ENCODE measurements at regions not wholly inside any gene's neighbourhood (a gene's known extent, or its start where the extent isn't known, plus 50 kb on each side); places are given as distances from the start of the nearest gene placed in this dataset.

DNA sequence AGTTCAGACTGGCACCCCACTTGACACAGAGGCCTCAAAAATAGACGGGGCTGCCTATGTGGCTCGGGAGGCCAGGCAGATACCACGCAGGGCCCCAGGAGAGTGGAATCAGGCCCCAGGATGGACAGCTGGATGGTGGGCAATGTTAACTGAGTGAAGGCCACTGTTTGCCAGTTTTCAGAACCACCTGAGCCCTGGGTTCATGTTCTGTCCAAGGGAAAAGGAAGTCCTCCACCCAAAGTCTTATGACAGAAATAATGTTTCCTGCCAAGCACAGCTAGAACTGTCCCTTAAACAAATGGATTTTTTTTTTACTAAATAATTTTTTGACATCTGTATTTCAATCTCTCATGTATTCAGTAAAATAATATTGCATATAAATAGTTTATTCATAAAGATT, 228.4 kb downstream of the KLF13 start:
- DNase-seq, result no peak

DNA sequence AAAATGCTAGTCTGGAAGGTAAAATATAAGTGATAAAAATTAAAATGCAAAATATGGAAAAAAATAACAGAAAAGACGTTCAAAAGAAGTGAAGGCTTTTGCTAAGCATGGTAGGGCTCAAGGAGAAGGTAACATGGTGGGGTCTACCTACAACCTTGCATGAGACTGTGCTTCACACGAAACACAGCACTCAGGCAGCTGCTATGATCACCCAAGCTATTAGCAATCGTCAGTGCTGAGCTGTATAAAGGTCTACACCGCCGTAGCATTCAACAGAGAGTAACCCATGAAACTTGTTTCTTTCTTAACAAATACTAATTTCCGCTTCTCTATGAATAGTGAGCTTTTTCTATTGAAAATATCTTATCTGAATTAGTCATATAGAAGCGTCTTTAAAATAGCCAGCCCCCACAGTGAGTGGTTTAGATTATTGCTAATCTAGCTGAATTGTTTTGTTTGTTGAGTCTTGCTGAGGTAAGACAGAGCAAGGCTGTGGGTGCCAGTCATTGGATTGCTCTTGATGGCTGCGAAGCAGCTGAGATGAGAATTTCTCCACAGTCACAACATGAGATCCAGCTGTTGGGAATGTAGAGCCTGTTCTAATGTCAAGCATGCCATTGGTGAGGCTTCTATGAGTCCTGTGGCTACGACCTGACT, 230.0 kb downstream of the KLF13 start:
- no peak for DNase-seq

DNA sequence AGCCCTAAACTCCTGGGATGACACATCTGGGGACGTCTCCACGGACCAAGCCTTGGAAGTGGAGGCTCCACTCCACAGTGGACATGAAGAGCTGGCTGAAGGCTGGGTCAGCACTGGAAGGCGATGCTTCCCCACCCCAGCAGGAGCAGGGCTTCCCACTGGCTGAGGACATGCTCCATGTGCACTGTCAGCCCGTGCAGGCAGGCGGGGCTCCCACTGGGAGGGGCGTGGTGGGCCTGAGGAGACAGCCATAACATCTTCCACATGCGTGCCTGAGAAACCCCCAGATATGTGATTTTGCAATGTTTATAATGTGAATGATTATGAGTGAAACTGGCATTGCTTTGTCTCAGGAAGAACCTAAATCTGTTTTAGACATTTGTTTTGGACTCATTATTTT, 231.3 kb downstream of the KLF13 start:
- DNase-seq, result no peak

DNA sequence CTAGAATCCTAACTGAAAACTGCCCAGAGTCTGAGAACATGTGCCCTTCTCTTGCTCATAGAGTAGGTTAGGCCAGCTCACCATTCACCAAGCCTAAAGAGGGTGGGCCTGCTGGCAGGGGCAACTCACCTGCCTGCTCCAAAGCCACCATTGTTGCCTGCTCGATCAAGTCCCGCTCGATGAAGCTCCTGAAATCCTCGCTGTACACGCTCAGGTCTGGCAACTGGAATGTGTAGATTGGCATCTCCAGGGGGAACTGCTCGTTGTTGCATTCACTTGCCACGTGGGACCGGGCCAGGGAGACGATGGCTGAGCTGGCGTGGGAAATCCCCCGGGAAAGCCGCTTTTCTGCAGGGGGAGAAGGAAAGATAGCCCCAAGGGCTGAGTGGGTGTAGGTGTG, 232.2 kb downstream of the KLF13 start:
- no peak for DNase-seq

DNA sequence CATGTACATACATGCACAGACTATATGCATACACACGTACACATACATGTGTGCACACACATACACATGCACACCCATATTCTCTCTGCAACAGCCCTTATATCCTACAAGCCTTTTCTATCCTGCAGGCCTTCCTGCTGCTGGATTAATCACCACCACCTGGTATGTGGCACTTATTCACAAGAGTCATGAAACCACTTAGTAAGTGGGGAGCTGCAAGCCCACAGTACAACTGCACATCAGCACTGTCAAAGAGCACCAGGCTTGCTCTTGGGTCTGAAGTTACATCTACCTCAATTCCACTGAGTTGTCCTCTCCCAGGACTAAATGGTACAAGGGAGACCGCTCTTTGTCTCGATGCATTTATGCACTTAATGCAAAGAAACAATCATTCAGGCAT, 233.2 kb downstream of the KLF13 start:
- DNase-seq, result no peak

DNA sequence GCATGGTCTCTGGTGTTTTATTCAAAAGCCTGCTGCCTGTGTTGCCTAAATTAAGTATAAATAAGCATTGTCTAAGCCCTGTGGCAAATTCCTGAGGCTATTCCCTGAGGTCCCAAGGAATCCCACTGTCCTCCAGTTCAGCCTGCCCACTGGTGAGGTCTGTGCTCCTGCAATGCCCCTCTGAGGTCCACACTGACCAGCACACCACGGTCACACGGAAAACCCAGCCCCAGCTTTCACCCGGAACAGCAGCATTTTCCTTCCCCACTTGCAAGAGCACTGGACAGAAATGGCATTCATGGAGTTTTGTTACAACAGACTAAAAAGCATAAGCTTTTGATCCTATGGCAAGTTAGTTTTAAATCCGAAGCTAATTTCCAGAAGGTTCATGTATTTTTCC, 234.0 kb downstream of the KLF13 start:
- no peak for DNase-seq

DNA sequence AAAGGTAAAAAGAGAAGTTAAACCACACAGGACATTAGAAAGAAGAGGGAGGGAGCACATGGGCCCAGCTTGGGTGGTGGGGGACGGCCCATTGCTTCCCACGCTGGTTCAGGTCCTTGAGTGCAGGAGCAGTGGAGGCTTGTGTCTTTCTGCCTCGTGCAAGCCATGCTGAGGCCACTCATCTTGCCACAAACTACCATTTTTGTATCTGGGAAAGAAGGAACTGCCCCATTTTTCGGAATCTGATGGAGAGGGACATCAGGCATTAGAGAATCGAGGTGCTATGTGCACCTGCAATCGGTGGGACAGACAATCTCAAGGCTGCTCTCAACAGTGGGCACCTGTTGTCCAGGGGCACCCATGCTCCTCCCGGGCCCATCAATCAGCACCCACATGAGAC, 234.5 kb downstream of the KLF13 start:
- no peak for DNase-seq

DNA sequence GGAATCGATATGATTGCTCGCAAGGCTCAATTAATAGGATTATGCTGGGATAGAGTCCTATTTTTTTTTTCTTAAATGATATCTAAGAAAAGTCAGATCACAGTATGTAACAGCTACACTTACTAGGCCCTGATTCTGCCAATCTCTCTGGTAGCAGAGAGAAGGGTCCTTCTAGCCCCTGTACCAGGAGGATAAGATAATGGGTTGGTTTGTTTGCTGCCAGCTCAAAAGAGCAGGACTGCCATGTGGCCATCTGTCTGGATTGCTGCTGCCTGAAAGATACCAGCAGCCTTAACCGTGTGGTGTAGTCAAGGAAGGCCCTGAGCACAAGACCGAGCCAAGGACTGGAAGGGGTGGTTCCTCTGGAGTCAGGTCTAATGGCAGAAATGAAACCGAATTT, 236.4 kb downstream of the KLF13 start:
- DNase-seq, result no peak

DNA sequence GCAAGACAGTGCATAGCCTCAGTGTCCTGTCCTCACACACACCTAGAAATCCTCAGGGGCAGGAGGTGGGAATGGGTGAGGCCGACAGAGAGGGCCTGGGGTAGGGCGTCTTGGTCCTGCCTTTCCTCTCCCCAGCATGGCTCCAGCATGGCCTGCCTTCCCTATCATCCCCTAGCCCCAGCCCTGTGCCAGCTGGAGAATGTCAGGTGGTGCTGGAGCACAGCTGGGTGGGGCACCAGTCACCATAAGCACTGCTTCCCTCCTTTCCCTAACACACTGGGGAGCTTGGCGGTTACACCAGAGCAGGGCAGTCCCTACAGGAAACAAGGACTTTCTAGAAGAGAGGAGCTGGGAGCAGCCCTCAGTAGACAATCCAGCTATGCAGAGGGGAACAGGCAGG, 236.8 kb downstream of the KLF13 start:
- DNase-seq, result no peak

DNA sequence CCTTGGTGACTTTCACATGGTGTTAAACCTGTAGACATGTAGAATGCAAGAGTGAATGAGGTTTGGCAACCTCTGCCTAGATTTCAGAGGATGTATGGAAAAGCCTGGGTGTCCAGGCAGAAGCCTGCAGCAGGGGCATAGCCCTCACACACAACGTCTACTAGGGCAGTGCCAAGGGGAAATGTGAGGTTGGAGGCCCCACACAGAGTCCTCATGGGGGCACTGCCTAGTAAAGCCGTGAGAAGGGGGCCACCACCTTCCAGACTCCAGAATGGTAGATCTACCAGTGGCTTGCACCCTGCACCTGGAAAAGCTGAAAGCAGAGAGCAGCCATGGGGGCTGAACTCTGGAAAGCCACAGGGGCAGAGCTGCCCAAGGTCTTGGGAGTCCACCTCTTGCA, 241.2 kb downstream of the KLF13 start:
- DNase-seq, result no peak

DNA sequence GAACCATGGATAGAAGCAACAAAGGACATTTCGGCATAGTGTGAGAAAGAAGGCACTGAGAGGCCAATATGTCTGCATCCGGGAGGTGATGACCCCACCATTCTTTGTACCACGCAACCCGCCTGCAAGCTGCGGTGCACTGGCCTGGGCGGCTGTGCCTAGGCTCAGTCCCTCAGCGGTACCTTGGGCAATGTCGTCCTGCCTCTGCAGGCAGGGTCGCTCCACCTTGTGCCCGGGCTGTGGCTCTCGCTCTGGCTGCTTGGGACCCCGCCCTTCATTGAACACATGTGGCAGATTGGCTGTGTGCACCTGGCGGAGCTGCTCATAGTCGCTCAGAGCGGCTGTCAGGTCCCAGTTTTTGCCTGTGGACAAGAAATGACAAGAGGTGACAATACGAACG, 243.2 kb downstream of the KLF13 start:
- DNase-seq, result no peak

DNA sequence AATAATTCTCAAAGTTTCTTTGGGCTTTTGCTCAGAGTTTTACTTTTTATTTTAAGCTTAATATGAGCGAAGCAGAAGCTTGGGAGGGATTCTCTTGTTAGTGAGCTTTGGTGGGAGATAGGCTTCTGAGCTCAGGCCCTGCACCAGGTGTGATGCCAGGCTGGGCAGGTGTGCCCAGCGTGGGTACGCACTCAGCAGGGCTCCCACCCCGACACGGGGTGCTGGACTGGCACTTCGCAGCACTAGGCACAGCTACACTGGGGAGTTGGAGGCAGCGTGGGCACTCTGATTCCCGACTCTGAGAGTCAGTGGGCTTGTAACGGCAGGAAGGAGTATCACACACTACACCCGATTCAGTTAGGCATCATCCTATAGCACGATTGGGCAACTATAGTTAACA, 244.0 kb downstream of the KLF13 start:
- DNase-seq, result no peak

DNA sequence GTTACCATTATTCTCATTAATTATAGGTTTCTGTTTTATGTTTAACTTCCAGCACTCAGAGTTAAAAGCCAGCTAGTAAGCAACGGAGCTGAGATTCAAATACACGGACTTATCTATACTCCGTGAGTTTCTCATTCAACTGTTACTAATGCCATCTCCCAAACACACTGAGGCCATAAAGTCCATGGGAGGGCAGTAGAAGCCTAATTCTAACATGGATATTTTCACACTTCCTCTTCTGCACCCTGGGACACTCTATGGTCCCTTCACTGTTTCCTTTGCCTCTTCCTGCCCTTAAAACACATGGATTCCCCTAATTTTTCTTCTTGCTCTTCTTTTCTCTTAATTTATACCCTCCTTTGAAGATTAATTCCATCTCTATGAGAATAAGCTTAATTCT, 245.0 kb downstream of the KLF13 start:
- DNase-seq, result no peak

DNA sequence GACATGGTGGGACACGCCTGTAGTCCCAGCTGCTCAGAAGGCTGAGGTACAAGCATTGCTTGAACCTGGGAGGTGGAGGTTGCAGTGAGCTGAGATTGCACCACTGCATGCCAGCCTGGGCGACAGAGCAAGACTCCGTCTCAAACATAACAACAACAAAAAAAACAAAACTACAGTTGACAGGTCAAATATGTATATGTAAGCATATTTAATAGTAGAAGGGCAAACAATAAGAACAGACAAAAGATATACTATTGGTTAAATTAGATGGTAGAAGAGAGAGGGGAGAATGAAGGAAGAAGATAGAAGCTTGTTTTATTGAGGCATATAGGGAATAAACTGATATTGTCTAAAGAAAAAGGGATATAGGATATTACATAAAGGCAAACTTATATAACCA, 247.1 kb downstream of the KLF13 start:
- DNase-seq, result no peak

DNA sequence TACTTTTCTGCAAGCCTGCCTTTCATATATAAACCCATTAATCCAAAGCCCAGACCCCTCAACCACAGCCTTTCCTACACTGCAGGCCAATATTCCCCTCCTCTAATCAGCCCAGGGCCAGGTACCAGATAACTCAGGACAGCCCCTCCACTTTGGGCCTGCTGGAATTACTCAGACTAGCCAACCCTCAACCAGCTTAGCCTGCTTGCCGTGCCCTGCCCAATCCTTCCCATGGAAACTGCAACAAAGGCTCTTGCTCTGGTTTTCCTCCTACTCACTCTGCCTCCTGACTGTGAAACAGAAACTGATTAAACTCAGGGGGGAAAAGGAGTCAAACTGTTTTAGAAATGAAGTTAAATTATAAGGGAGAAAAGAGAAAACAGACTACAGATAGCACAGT, 248.1 kb downstream of the KLF13 start:
- no peak for DNase-seq

DNA sequence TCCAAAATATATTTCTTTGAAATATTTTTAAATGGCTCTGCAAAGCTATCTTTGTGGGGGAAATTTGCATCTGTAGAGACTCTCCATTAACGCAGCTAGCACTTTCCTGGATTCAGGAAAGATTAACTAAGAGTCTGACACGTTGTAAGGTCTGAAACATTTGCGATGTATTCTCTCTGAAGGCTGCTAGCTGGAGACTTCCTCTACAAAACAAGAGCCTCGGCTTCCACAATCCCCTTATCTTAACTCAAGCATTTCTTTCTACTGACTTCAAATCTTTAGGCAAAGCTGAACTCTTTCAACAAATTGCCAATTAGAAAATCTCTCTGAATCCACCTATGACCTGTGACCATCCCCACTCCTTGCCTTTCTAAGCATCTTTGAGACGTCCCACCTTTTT, 250.5 kb downstream of the KLF13 start:
- no peak for DNase-seq

DNA sequence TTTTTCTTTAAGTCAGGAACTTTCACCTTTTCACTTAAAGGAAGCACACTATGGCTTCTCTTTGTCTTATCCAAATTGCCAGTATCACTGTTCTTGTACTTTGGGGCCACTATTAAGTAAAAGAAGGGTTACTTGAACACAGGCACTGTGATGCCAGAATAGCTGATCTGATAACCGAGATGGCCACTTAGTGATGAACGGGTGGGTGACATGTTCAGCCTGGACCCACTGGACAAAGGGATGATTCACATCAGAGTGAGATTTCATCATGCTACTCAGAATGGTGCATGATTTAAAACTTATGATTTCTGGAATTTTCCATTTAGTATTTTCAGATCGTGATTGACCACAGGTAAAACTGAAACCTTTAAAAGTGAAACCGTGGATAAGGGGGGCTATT, 252.6 kb downstream of the KLF13 start:
- DNase-seq, result no peak

DNA sequence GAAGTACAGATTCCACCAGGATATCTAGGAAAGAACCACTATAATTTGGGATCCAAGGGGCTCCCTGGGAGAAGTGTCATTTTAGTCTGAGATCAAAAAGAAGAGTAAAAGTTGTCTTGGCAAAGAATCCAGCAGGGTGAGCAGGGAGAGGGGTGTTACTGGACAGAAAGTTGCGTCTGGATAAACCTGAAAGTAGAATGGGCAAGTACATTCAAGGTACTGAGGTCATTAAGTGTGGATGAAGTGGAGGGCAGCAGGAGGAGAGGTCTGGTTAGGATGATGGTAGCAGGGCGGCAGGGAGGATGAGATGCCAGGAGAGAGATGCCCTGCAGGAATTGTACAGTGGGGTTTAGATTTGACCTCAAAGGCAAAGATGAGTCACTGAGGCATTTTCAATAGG, 253.3 kb downstream of the KLF13 start:
- DNase-seq, result no peak

DNA sequence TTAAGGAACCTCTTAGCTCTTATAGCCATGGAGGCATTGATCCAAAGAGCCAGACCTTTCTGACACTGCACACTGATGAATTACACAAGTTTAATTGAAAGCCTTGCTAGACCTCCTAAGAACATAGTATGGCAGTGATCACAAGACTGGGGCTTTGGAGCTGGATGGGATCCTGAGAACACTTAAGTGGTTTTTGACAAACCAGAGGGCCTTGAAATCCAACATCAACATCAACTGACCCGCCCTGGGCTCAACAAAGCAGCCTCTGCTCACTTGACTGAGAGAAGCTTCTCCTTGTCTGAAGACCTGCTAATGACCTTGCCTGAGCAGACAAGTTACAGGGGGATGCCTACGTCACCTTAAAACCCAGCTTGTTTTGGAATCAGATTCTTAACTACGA, 257.6 kb downstream of the KLF13 start:
- no peak for DNase-seq

DNA sequence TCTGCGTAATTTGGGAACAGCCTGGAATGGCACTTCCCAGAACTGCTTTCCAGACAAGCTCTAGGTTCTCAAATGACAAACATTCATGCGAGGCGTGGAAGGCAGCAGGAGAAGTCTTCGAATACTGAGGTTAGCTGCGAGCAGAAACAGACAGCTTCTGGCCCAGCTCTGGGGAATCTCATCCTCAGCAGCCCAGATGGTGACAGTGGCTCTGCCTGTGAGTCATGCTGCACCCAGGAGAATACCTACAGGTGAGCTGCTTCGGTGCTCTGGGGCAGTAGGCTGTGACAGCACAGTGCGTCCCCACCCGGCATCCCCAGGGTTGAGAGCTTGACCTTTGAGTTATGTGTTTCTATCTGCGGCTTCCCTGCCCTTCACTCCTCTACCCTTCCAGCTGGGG, 258.6 kb downstream of the KLF13 start:
- no peak for DNase-seq

DNA sequence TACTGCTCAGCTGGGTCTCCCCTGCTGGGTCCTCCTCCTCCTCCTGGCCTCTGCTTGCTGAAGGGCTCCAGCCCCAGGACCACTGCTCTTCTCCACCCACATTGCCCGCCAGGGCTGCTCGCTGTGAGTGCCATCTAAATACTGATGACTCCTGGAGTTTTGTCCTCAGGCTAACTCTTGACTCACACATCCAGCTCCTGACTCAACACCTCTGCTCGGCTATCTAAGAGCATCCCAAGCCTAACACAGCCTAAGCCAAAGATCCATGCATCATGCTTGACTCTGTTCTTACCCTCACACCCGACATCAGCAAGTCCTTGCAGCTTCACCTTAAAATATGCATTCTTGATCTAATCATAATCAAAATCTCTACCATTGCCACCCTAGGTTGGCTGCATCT, 260.2 kb downstream of the KLF13 start:
- DNase-seq, result no peak

DNA sequence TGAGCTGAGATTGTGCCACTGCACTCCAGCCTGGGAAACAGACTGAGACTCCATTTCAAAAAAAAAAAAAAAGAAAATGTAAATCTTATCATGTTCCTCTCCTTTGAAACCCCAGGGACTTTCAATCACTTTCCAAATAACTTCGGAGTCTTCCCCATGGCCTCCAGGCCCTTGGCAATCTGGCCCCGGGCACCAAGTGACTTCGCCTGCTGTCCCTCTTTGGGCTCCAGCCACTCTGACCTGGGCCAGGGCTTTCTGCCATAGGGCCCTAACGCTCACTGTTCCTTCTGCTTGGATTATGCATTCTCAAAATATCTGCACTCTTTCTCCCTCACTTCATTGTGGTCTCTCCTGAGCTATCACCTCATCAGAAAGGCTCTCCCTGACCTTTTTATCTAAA, 260.9 kb downstream of the KLF13 start:
- no peak for DNase-seq

DNA sequence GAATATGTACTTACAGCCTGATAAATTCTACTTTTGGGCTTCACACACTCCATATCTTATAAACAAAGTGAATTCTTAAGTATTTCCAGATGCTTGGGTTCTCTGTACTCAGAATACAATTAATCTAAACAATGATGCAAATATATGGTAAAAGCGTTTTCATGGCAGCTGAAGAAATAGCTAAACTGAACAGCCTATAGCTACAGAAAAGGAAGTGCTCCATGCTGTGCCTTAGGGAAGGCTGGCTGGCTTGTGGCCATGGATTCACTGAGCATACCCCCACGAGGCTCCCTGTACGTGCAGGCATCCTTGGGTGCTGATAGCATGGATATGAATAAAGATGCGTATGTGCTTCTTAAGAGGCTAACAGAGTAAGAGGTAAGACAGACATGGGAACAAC, 264.0 kb downstream of the KLF13 start:
- no peak for DNase-seq

DNA sequence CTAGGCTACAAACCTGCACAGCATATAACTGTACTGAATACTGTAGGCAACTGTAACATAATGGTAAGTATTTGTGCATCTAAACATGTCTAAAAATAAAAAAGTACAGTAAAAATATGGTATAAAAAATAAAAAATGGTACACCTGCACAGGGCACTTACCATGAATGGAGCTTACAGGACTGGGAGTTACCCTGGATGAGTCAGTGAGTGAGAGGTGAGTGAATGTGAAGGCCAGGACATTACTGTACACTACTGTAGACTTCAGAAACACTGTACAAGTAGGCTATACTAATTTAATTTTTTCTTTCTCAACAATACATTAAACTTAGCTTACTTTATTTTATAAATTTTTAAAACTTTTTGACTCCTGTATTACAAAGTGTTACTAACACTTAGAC, 265.3 kb downstream of the KLF13 start:
- DNase-seq, result no peak

DNA sequence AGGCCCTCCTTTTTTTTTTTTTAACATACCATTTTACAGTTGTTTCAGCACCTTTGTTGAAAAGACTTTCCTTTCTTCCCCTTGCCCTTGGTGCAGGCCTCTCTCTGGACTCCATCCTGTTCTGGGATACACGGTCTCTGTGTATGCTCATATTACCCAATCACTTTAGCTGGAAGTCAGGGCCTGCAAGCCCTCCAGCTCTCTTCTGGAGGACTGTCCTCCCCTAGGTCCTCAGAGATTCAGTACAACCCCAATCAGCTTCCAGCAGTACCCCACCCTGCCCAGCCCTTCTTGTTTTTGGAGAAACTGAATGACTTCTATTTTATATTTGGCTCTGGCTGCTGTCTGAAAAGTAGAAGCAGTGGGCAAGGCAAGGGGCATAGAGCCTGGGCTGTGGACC, 270.8 kb downstream of the KLF13 start:
- no peak for DNase-seq

All from right kidney (tissue), 1 donor.